ENCODE measurements at regions not wholly inside any gene's neighbourhood (a gene's known extent, or its start where the extent isn't known, plus 50 kb on each side); places are given as distances from the start of the nearest gene placed in this dataset.

GRCh38 chr22:27656970-27657369 lies 144.6 kb downstream of the MN1 start:
- Mint-ChIP-seq H3K4me1 (peaks cover 20% of the 10 kb centered on the region in 2 experiments), H3K9me3 (peaks cover 3 to 12% of the 10 kb centered on the region in 2 experiments; a peak in 4 of 5 replicates), H3K27me3 (ENCODE audit: low read depth) (peaks cover 19% of the 10 kb centered on the region), H3K4me3 (no peak overlapping the region), H3K36me3 (ENCODE audit: insufficient read depth in 1 of 3, low read depth in 3 of 3) (peaks cover 0 to 2% (median 0%) of the 10 kb centered on the region in 3 experiments; a peak in 2 of 7 replicates), H3K27ac (no peak overlapping the region)
- no peak overlapping the region for H2BK20ac ChIP-seq (ENCODE audit: low read depth, low read length, poor library complexity, severe bottlenecking)
- H3K27ac ChIP-seq (ENCODE audit: insufficient read length, low read depth, low read length), result no peak overlapping the region
- no peak overlapping the region for H3K9ac ChIP-seq (ENCODE audit: extremely low read depth, insufficient read length, low read length)
- H3K9me3 ChIP-seq (ENCODE audit: control insufficient read depth, low read depth, low read length), result no peaks in the 10 kb centered on the region
- no peak overlapping the region for H2BK5ac ChIP-seq (ENCODE audit: insufficient read length, low read length)
- H3K4me1 ChIP-seq (ENCODE audit: insufficient read depth, low read length), result peaks cover 4% of the 10 kb centered on the region; the same call in 1 of the 2 replicates
- no peaks in the 10 kb centered on the region for H4K20me1 ChIP-seq (ENCODE audit: control insufficient read depth, insufficient read depth, insufficient read length)
- no peaks in the 10 kb centered on the region for H3K23me2 ChIP-seq (ENCODE audit: insufficient read length, low read depth, low read length, poor library complexity, severe bottlenecking)
- H3T11ph ChIP-seq (ENCODE audit: low read length), result no peak overlapping the region
- H4K8ac ChIP-seq (replicated peaks; ENCODE audit: insufficient read length, low read depth, low read length), result no peak overlapping the region
- H3K4me2 ChIP-seq (ENCODE audit: insufficient read depth, insufficient read length, low read length), result no peak overlapping the region
- no peak overlapping the region for H2AFZ ChIP-seq (ENCODE audit: low read length)
- H4K5ac ChIP-seq (ENCODE audit: insufficient read length, low read depth, low read length), result no peak overlapping the region
- H3K79me2 ChIP-seq (ENCODE audit: insufficient read depth, low read length), result no peaks in the 10 kb centered on the region
- no peak for DNase-seq
- no peak overlapping the region for H2BK15ac ChIP-seq (ENCODE audit: low read depth, low read length)
- no peaks in the 10 kb centered on the region for H3K27me3 ChIP-seq (ENCODE audit: insufficient read depth, low read length)
- no peak overlapping the region for H3K4ac ChIP-seq (ENCODE audit: low read depth, low read length)
- H3K23ac ChIP-seq (ENCODE audit: insufficient read length, low read depth, low read length), result no peak overlapping the region
- H2BK120ac ChIP-seq (ENCODE audit: low read depth, low read length, poor library complexity, severe bottlenecking), result no peak overlapping the region
- TF ChIP-seq CTCF (conservative IDR thresholded peaks at IDR 0.05), result no peak
- H3K14ac ChIP-seq (ENCODE audit: insufficient read depth, low read length), result no peak overlapping the region
- H3K79me1 ChIP-seq (ENCODE audit: insufficient read depth, low read depth, low read length, poor library complexity, severe bottlenecking), result no peaks in the 10 kb centered on the region
- no peak overlapping the region for H3K56ac ChIP-seq (ENCODE audit: insufficient read length, low read depth, low read length)
- no peak overlapping the region for H3K18ac ChIP-seq (ENCODE audit: insufficient read length, low read depth, low read length)
- no peak overlapping the region for H2BK12ac ChIP-seq (ENCODE audit: insufficient read length, low read depth, low read length)
- H2AK5ac ChIP-seq (ENCODE audit: insufficient read length, low read length), result no peak overlapping the region
- H4K91ac ChIP-seq (ENCODE audit: insufficient read length, low read depth, low read length), result no peak overlapping the region
